HG03175 (cell line): ENCODE measurements at regions not wholly inside any gene's neighbourhood (a gene's known extent, or its start where the extent isn't known, plus 50 kb on each side); places are given as distances from the start of the nearest gene placed in this dataset.

Source experiments
- ATAC-seq: cut with Tn5 transposase; IDR thresholded peaks from one replicate; pipeline ENCODE4 v1.9.1; 2021; ENCODE audit warnings: mild to moderate bottlenecking, moderate library complexity; ENCODE audit not compliant: unreplicated experiment

GRCh38 chr5:124444147-124444775 is 302.2 kb downstream of the ZNF608 start:
- ATAC-seq: peak; percentile 100

GRCh38 chr5:124440471-124440870 is 306.0 kb downstream of the ZNF608 start:
- no peak for ATAC-seq

GRCh38 chr5:124439609-124440008 is 306.8 kb downstream of the ZNF608 start:
- ATAC-seq: no peak

- no peak for ATAC-seq
Observed at GRCh38 chr5:124438903-124439281, 307.5 kb downstream of the ZNF608 start.

GRCh38 chr5:124438026-124438902 is 308.2 kb downstream of the ZNF608 start:
- ATAC-seq: no peak

- no peak for ATAC-seq
Observed at GRCh38 chr5:124436294-124436693, 310.1 kb downstream of the ZNF608 start.

GRCh38 chr5:124433170-124433569 is 313.3 kb downstream of the ZNF608 start:
- ATAC-seq: no peak

- no peak for ATAC-seq
Observed at GRCh38 chr5:124421584-124421983, 324.9 kb downstream of the ZNF608 start.

- no peak for ATAC-seq
Observed at GRCh38 chr5:124420952-124421351, 325.5 kb downstream of the ZNF608 start.

GRCh38 chr5:124419531-124419930 is 326.9 kb downstream of the ZNF608 start:
- ATAC-seq: no peak

GRCh38 chr5:124418390-124418789 is 328.0 kb downstream of the ZNF608 start:
- ATAC-seq: no peak

- no peak for ATAC-seq
Observed at GRCh38 chr5:124417196-124417595, 329.2 kb downstream of the ZNF608 start.

- ATAC-seq: no peak
Observed at GRCh38 chr5:124416627-124417026, 329.8 kb downstream of the ZNF608 start.

- no peak for ATAC-seq
Observed at GRCh38 chr5:124414973-124415372, 331.5 kb downstream of the ZNF608 start.

GRCh38 chr5:124410539-124411488 is 335.6 kb downstream of the ZNF608 start:
- peak; percentile 97 for ATAC-seq

- no peak for ATAC-seq
Observed at GRCh38 chr5:124408738-124409453, 337.5 kb downstream of the ZNF608 start.

GRCh38 chr5:124404796-124405195 is 341.6 kb downstream of the ZNF608 start:
- ATAC-seq: no peak

- ATAC-seq: no peak
Observed at GRCh38 chr5:124403281-124403680, 343.2 kb downstream of the ZNF608 start.

GRCh38 chr5:124402144-124402581 is 344.3 kb downstream of the ZNF608 start:
- no peak for ATAC-seq

GRCh38 chr5:124401476-124402143 is 344.8 kb downstream of the ZNF608 start:
- no peak for ATAC-seq
